Activated naive CD4-positive, alpha-beta T cell treated with anti-CD3 and anti-CD28 coated beads, Interleukin-2, amount 50 U/mL, for 72 hours (primary cell): ENCODE measurements at regions not wholly inside any gene's neighbourhood (a gene's known extent, or its start where the extent isn't known, plus 50 kb on each side); places are given as distances from the start of the nearest gene placed in this dataset.

Experiments used
- ATAC-seq, 2 donors: fragments of 150-1000 bp; cut with Tn5 transposase; 2 replicates each; pipeline ENCODE4 v1.10.0; 2021; ENCODE audit warnings: mild to moderate bottlenecking in 2 of 2, moderate library complexity in 2 of 2
- DNase-seq, 2 donors: peaks; one replicate each; pipeline ENCODE4 v3.0.0; 2021 to 2022; ENCODE audit warnings: low spot score in 2 of 2
- H3K27ac Mint-ChIP-seq, 2 donors: one replicate each; pipeline ENCODE4 v1.8.0; 2022; ENCODE audit warnings: mild to moderate bottlenecking in 2 of 2, mixed read lengths in 2 of 2
- H3K36me3 Mint-ChIP-seq, 2 donors: one replicate each; pipeline ENCODE4 v1.8.0; 2022; ENCODE audit warnings: mixed read lengths in 2 of 2
- H3K9me3 Mint-ChIP-seq, 2 donors: one replicate each; pipeline ENCODE4 v1.8.0; 2022; ENCODE audit warnings: mixed read lengths in 2 of 2

DNA sequence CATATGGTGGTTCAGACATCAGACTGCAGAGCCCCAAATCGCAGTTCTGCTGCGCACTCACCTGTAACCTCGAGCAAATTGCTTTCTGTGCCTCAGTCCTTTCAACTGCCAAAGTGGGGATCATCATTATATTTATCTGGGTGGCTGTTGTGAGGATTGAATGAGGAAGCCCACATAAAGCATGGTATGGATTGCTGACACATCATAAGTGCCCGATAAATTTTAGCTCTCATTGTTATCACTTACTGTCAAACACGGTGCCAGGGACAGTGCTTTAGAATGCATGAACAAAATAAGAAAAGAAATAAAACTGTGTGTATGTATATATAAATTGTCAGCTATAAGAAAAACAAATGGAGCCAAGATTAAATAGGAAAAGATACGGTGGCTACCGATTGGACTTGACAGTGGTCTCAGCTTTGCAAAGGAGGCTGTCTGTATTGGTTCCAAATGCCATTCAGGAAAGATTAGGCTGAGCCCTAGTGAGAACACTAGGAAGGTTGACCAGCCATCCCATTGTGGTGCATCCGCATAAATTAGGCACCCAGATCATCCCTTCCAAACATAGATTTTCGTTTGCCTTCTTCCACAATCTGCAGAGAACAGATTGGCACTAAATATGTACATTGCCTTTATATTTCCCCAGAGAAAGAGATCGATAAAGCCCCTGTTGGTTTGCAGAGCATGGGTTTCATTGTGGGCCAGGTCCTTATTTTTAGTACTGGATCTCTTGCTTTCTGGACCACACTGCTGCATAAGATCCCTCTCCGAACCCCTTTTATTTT is 91.8 kb upstream of the KAZN start:
- no peak overlapping the region for H3K27ac Mint-ChIP-seq
- H3K9me3 Mint-ChIP-seq = peaks cover 0 to 3% of the 10 kb centered on the region in 2 donors
- ATAC-seq (no peak), DNase-seq (no peak)
- H3K36me3 Mint-ChIP-seq = no peaks in the 10 kb centered on the region

DNA sequence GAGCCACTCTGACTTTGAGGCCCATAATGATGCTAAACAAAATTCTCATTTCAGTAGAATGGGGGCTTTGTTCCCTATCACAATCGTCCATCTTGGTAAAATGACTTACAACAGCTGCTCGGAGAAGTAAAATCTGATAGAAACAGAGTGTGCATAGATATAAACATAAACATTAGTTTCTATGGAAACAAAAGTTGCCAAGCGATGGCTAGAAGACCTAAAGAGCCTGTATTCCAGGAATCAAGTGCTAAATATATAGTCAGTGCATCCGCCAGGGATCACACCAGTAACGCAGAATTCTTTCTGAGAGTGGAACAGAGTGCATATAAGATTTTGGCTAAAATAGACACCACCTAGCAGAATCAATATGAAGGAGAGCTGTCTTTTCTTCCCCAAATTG is 91.2 kb upstream of the KAZN start:
- Mint-ChIP-seq H3K9me3 (peaks cover 0 to 3% of the 10 kb centered on the region in 2 donors), H3K27ac (no peak overlapping the region), H3K36me3 (no peaks in the 10 kb centered on the region)
- ATAC-seq (no peak), DNase-seq (no peak)

DNA sequence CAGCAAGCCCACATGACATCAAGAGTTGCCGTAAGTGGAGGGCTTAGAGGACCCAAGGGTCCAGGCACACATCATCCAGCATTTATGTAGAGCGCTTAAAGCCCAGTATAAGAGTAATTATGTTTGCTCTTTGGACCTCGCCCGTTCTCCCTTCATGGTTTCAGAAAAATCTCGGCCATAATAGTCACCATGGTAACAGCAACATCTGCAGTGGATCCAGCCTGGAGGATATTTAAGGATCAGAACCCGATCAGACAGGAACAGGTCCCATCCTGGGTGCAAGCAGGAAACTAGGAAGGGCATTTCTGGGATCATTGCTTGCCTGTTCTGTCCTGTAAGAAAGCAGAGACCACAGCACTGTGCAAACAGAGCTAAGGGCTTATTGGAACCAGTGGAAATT is 89.9 kb upstream of the KAZN start:
- Mint-ChIP-seq H3K27ac (no peak overlapping the region), H3K9me3 (peaks cover 0 to 3% of the 10 kb centered on the region in 2 donors), H3K36me3 (no peaks in the 10 kb centered on the region)
- no peak for ATAC-seq
- DNase-seq = no peak

DNA sequence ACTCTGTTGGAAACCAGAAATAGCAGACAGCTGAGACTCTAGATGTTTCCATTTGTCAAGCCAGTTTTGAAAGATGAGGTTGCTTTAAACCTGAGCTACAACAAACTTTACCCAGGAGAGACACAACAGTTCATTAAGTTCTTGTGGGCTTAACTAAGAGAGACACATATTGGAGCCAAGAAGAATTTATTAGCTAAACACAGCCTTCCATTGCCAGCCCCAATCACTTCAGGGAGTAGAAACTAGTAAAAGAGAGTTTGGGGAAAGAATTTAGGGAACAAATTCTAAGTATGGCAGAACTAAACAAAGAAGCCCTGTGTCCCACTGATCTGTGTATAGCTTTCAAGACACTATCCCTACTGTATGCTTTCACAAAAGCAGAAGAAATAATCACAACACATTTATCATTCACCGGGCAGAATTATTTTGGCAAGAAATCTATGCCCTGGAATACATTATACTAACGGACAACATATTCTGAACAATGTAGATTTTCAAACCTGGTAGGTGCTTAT is 87.3 kb upstream of the KAZN start:
- no peak for ATAC-seq
- DNase-seq = no peak
- Mint-ChIP-seq H3K27ac (no peak overlapping the region), H3K36me3 (no peaks in the 10 kb centered on the region), H3K9me3 (peaks cover 0 to 3% of the 10 kb centered on the region in 2 donors)

DNA sequence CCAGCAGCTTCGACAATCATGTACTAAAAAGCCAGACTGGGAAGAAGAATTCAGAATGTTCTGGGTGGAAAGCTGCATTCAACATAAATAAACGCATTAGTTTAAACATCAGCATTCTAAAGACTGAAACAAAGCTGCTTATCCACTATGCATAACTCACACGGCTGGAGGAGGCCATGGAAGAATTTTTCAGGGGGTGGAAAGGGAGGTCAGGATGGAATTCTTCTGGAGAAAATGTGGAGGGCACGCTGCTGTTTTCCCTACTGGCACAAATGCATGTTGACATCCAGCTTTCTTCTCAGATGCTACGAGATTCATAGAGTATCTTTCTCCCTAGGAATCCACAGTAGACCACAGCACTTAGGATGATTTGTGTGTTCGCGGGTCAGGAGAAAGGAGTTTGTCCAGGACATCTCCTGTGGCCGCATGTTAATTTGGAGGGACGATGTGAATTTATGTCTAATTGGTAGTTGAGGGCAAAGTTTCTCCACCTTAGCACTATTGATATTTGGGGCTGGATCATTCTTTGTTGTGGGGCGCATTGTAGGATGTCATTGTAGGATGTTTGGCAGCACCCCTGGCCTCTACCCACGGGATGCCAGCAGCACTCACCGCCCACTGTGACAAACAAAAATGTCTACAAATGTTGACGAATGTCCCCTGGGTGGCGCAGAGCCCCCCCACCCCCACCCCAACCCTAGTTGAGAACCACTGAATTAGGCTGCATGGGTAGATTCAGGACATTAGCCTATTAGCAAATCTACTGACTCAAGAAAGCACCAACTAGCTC is 86.5 kb upstream of the KAZN start:
- Mint-ChIP-seq H3K27ac (no peak overlapping the region), H3K9me3 (peaks cover 0 to 3% of the 10 kb centered on the region in 2 donors), H3K36me3 (peaks cover 0 to 4% of the 10 kb centered on the region in 2 donors)
- no peak for DNase-seq
- ATAC-seq = no peak

DNA sequence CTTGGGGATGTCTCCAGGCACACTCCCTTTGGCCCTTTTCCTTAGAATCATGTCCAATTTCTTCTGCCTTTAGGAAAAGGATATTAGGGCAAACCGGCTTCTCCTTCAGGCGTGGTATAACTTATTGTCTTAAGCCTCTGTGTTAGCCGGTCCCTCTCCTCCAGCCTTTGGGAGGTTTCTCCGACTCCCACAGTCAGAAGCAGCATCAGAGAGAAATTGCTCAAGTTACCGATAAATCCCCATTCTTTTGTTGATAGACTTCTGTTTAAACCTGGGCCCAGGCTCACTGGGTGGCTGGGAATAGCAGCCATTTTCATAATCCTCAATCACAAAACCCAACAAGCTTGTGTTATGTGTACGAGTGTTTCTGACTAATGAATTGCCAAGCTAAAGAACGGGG is 85.4 kb upstream of the KAZN start:
- Mint-ChIP-seq H3K27ac (no peak overlapping the region), H3K9me3 (peaks cover 0 to 3% of the 10 kb centered on the region in 2 donors), H3K36me3 (peaks cover 0 to 6% of the 10 kb centered on the region in 2 donors)
- no peak for DNase-seq
- no peak for ATAC-seq

DNA sequence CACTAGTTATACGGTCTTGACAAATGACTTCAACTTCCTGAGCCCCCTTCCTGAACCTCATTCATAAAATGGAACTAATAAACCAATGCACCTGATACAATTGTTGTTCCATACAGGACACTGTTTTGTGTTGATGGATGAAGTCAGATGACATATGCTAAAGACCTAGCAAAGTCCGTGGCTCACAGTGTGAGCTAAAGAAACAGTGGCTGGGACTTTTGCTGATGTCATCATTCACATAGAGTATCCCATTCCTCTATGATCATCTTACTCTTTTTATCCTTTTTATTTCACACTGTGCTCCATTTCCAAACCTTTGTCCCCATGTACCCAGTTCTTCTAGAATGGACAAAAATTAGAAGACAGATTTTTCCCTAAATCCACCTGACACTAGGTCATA is 83.7 kb upstream of the KAZN start:
- no peak overlapping the region for H3K27ac Mint-ChIP-seq
- H3K9me3 Mint-ChIP-seq = peaks cover 0 to 1% of the 10 kb centered on the region in 2 donors
- no peak for ATAC-seq
- DNase-seq = no peak
- H3K36me3 Mint-ChIP-seq = peaks cover 0 to 6% of the 10 kb centered on the region in 2 donors

DNA sequence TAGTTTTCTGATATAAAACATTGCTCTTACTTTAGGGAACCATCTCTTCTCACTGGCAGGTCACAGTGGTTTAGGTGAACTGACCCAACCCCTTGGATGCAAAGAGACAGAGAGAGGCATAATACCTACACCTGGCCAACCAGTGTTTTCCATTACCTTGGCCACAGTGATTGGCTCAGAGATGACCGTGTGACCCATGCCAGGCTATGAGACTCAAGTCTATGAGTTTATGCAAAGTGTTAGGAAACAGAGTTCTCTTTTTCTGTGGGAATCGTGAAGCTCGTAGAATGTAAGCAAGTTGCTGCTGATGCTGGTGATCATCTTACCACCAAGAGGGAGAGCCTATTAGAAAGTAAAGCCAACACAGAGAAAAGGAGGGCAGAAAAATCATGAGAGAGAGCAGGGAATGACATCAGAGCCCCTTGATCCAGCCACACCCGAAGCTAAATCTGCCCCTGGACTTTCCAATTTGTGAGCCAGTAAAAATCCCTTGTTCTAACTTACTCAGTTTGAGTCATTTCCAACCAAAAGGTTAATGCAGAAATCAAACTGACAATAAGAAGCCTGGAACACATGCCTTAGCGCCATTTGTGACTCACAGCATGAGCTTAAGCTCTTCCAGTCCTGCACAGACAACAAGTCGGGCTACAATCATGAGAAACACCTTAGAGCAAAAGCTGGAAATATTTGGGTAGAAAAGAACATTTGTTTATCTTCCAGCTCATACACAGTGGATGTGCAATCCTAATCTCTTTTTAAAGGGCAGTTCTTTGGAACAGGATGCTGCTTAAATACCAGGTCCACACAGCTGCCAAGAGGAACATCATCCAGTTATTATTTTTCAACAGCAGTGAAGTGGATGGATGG is 81.3 kb upstream of the KAZN start:
- no peak overlapping the region for H3K27ac Mint-ChIP-seq
- DNase-seq = no peak
- ATAC-seq = peak; percentile 28 to 86
- peaks cover 0 to 7% of the 10 kb centered on the region in 2 donors for H3K9me3 Mint-ChIP-seq
- H3K36me3 Mint-ChIP-seq = peaks cover 0 to 6% of the 10 kb centered on the region in 2 donors

DNA sequence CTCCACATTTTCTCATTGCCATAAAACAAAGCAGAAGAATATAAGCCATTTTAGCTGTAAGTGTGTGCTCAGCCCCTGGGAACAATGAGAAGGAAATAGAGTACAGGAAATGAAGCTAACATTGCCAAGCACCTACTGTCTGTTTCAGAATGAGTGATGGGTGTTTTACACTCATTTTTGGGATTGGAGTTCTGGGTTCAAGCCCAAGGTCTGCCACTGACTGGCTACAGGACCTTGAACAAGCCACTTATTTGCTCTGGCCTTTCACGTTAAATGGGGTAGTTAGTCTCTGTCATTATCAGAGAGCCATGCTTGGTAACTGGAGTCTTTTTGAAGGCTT is 80.7 kb upstream of the KAZN start:
- H3K27ac Mint-ChIP-seq = no peak overlapping the region
- peaks cover 0 to 7% of the 10 kb centered on the region in 2 donors for H3K9me3 Mint-ChIP-seq
- ATAC-seq (peak in 1 of 2 donors; percentile 11), DNase-seq (no peak)
- H3K36me3 Mint-ChIP-seq = peaks cover 0 to 6% of the 10 kb centered on the region in 2 donors

DNA sequence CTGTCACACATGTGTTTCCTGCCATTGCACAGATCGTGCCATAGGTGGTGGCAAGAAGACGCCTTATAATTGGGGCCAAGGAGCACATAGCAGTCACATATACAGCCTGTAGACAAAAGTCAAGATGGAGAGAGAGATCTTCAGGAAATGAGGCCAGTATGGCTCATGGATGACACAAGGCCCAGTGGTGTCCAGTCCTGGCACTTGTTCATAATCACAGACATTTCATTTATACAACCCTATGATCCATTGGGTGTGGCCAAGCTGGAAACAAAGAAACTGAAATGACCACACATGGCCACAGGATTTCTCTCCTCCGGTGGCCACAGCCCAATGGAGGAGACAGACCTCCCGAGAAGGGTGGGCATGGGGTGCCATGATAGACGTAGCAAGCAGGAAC is 78.5 kb upstream of the KAZN start:
- DNase-seq (no peak), ATAC-seq (no peak)
- H3K9me3 Mint-ChIP-seq = peaks cover 0 to 7% of the 10 kb centered on the region in 2 donors
- peaks cover 0 to 6% of the 10 kb centered on the region in 2 donors for H3K36me3 Mint-ChIP-seq
- no peak overlapping the region for H3K27ac Mint-ChIP-seq

DNA sequence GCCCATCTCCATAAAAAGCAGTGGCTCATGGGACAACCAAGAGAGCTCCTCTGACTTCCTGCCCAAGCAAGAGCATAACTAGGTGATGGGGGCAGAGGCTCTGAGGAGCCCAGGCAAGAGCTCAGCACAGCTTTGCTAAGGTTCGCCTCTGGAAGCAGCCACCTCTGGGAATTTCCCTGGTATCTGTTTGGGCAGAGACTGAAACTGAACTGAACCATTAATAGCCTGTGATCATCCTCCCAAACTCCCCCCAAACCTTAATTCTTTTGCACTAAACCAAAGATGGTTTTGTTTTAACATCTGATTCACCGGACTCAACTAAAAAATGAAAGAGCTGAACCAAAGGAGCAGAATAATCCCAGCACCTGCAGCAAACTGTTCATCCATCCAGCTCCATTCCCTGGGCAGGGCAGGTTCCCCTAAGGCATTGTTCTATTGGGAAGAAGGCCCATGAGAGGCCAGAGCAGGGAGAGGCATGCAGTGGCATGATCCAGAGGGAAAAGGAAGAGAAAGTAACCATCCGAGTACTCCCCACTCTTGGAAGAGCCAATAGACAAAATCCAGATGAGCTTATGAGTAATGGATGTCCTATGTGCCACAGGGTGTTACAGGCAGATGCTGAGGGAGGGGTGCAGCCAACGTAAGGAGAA is 77.8 kb upstream of the KAZN start:
- no peak for ATAC-seq
- no peak for DNase-seq
- peaks cover 0 to 6% of the 10 kb centered on the region in 2 donors for H3K36me3 Mint-ChIP-seq

DNA sequence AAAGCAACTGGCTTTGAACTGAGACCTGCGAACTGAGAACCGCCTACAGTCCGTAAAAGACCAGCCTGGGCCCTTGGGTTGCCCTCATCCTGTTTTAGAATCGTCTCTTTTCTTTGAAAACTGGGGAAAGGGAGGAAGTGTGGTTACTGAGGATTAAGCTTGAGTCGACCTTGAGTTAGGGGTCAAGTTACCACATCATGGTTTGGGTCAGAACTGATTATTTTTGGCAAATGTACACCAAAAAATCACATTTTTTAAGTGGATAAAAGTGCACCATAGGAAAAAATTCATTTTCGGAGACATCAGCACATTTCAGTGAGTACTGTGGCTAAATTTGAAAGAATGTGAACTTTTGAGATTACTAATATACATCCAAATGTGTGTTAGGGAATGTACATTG is 76.9 kb upstream of the KAZN start:
- peaks cover 0 to 5% of the 10 kb centered on the region in 2 donors for H3K36me3 Mint-ChIP-seq
- peaks cover 0 to 7% of the 10 kb centered on the region in 2 donors for H3K9me3 Mint-ChIP-seq
- DNase-seq = no peak
- no peak for ATAC-seq
- H3K27ac Mint-ChIP-seq = no peak overlapping the region

More for the DNA sequence above, 77.8 kb upstream of the KAZN start:
- Mint-ChIP-seq H3K9me3 (peaks cover 0 to 7% of the 10 kb centered on the region in 2 donors), H3K27ac (no peak overlapping the region)

DNA sequence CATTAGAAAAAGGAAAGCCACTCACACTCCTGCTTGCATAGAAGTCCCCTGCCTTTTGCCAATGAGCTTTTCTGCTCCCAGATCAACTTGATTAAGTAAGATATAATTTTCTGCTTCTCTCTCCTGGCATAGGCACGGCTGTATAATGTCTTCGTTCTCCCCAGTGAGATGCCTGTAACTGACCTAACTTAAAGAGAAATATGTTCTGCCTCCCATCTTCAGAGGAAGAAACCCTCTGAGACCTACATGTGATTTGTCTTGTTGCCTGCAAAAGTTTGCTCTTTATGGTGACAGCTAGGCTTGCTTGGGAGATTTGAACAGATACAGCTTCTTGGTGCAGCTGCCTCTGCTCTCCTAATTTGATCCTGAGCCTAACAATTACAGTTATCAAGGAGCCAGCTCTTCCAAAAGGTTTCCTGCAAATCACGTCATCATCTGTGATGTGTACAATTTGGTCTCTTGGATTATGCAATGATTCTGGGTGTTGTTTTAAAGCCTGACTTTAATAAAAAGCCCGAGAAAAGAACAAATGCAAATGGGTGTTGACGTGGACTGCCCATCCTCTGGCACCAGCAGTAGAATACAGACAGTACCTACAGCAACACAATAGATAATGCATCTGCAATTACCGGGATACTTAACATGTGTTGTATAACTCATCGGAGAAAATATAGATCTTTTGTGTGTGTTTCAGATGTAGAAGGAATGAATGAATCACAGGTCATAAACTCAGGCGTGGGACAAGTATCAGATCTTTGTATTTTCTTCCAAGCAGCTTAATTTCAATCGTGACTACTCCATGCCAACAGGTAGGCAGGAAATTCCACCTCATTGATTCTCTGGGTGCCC is 76.2 kb upstream of the KAZN start:
- ATAC-seq (no peak), DNase-seq (no peak)
- Mint-ChIP-seq H3K9me3 (peaks cover 0 to 7% of the 10 kb centered on the region in 2 donors), H3K27ac (no peak overlapping the region), H3K36me3 (no peaks in the 10 kb centered on the region)

DNA sequence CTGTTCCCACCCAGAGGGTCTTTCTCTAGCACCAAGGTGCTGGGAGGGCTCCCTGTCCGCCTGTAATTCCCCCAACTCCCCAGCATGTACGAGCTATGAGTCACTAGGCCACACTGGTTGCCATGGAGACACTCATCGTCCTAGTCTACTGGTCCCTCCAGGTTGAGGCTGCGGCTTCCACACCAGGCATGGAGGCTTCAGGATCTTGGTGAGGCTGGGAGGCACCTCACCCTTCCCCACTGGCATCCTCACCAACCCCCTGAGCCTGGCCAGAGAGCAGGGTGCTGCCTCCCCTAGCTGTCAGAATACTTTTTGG is 75.6 kb upstream of the KAZN start:
- Mint-ChIP-seq H3K9me3 (peaks cover 0 to 7% of the 10 kb centered on the region in 2 donors), H3K36me3 (no peaks in the 10 kb centered on the region), H3K27ac (no peak overlapping the region)
- DNase-seq (no peak), ATAC-seq (peak in 1 of 2 donors; percentile 28)

DNA sequence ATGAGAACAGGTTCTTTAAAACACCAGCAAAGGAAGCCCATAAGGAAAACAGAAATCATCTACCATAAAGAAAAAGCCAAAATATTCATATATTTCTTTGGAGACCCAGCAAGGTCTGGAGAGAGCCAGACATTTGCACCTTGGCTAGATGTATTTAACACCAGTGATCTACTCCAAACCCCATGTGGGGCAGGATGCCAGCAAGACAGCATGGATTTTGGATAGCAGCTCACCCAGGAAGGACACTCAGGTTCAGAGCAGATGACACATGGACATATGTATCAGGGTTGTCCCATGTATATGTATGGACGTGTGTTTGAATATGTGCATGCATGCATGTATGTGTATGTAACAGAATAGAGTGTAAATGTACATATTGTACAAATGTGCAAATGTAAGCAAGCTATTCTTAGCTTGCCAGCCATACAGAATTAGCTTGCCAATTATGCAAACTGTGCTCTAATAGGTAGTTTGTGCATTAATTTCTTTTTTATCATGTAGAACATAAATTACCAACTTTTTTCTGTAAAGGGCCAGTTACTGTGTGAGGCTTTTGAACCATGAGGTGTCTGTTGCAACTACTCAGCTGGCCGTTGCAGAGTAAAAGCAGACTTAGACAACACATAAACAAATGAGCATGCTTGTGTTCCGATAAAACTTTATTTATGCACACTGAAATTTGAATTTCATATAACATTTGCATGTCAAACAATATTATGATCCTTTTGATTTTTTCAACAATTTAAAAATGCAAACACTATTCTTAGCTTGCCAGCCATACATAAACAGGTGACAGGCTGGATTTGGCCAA is 73.5 kb upstream of the KAZN start:
- Mint-ChIP-seq H3K36me3 (no peaks in the 10 kb centered on the region), H3K9me3 (peaks cover 6 to 7% of the 10 kb centered on the region in 2 donors), H3K27ac (no peak overlapping the region)
- ATAC-seq (no peak), DNase-seq (no peak)
